Dermis microvascular lymphatic vessel endothelial cell (primary cell): ENCODE measurements at regions not wholly inside any gene's neighbourhood (a gene's known extent, or its start where the extent isn't known, plus 50 kb on each side); places are given as distances from the start of the nearest gene placed in this dataset.

ENCODE experiments used
- DNase-seq, 2 donors: peaks; one replicate each; pipeline versions ENCODE4 v3.0.0 to v3.0.0-alpha.2; 2010; ENCODE audit warnings: low read depth in 2 of 2

GRCh38 chr16:79336437-79337229, 263.9 kb downstream of the MAF start:
- no peak for DNase-seq

DNA sequence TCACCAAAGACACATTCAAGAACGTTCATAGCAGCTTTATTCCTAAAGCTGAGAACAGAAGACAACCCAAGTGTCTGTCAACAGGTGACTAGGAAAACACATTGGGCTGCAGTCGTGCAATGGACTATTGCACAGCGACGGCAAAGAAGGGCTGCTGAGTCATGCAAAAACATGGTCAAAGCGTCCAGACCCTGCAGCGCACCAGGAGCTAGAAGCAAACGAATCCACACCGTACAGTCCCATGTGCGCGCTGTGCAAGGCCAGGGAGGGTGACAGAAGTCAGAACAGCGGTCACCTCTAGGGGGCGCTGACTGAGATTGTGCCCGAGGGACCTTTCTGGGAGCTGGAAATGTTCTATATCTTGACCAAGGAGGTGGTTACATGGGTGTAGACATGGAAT, 266.4 kb downstream of the MAF start:
- no peak for DNase-seq

GRCh38 chr16:79331066-79331465, 269.5 kb downstream of the MAF start:
- no peak for DNase-seq

DNA sequence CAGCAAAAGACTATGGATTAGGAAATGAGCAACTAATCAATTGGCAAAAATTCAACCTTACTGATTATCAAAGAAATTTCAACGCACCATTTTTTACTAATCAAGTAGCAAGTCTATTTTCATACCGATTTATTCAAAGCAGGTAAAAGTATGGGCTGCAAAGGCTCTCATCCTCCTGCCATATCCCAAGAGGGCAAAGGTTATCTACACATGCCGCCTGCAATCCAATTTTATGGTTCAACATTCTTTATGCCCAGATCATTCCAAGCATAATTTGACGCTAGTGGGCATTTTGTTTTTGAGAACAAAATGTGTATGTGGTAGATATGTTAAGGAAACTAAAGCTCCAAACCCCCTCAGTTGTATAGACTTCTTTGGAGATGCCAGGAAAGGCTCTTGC, 270.6 kb downstream of the MAF start:
- no peak for DNase-seq

DNA sequence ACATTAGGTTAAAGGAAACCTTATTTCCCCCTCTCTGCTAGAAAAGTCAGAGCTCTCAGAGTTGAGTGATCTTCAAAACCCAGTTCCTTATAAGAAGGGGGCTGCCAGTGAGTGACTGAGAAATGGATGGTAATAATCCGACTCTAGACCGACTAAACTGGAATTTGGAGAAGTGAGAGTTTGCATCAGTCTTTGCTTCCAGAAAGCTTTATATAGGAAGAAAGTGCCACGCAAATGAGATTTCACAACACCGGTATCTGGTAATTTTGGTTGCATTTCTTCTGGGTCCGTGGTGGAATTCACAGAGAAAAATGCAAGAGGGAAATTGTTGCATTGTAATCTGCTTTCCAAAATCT, 271.4 kb downstream of the MAF start:
- DNase-seq = no peak

- DNase-seq = no peak
Measured at GRCh38 chr16:79328402-79329165, 272.0 kb downstream of the MAF start.

DNA sequence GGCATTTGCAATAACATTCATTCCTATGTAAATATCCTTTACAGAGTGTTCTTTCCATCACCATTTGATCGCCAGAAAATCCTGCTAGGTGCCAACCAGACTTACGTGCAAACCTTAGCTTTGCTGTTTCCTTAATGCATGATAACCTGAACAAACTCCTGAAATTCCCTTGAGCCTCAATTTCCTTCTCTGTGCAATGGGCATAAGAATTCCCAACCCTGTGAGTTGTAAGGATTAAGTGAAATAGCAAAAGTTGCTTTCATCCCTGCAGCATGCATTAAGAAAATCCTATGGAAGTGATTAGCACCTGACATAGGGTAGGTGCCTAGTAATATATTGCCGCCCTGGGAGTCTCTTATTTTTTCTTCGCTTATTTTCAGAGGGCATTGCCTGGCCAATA, 272.7 kb downstream of the MAF start:
- DNase-seq = no peak

- DNase-seq = no peak
Measured at GRCh38 chr16:79326549-79326948, 274.0 kb downstream of the MAF start.

GRCh38 chr16:79325226-79325945, 275.2 kb downstream of the MAF start:
- DNase-seq = no peak

- DNase-seq = no peak
Measured at GRCh38 chr16:79320956-79321355, 279.6 kb downstream of the MAF start.

DNA sequence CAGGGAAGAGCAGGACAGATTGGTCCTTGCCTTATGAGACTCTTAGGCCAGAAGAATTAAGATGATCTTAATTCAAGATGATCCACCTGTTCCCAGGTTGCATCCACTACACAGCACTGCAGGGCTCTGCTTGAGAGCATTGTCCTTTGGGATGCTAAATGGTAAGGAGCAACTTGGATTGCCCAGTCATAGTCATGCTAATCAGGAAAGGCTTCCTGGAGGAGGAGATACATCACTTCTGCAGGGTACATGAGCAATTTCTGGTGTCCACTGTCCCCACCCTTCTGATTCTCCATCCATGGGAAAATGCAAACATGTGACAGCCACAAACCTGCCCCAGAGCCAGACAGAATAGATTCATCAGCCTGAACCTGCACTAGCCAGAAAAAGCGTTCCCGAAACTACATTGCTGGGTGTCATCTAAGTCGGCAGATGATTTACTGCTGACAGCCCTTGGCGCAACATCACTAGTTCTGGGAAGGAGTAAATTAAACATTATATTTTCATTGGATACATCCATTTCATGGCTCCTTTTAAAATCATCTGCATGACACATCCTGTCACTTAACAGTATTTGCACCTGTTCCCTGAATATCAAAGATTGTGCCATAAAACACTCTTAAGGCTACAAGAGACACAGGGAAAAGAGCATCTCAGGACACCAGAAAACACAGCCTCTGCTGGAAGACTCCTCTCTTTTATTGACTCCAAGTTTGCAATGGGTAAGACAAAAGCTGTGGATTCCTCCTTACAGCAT, 282.2 kb downstream of the MAF start:
- no peak for DNase-seq

DNA sequence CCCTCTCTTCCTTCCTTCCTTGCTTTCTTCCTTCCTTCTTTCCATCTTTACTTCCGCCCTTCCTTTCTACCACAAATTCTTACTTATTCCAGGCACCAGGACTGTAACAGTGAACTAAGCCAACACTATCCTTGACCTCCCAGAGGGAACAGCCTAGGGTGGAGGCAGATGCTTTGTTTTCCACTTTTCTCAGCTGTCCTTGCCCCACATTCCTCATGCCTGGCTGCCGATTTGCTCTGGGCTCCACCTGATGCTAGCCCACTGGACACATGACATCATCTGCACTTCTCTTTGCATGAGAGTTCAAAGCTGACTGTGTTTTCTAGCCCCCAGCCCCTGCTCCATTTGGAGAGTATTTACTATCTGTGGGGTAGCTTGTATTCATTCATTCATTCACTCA, 283.0 kb downstream of the MAF start:
- no peak for DNase-seq

DNA sequence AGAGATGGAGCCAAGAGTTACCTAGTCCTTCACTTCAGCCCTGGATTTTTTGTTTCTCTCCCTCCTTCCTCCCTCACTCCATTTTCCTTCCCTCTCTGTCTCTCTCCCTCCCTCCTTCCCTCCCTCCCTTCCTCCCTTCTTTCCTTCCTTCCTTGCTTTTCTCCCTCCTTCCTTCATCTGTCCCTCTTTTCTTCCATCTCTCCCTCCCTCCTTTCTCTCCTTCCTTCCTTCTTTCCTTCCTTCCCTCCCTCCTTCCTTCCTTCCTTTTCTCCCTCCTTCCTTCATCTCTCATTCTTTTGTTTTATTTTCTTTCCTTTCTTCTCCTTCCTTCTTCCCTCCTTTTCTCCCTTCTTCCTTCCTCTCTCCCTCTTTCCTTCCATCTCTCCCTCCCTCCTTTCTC, 283.5 kb downstream of the MAF start:
- DNase-seq = no peak

GRCh38 chr16:79316004-79316458, 284.5 kb downstream of the MAF start:
- no peak for DNase-seq

DNA sequence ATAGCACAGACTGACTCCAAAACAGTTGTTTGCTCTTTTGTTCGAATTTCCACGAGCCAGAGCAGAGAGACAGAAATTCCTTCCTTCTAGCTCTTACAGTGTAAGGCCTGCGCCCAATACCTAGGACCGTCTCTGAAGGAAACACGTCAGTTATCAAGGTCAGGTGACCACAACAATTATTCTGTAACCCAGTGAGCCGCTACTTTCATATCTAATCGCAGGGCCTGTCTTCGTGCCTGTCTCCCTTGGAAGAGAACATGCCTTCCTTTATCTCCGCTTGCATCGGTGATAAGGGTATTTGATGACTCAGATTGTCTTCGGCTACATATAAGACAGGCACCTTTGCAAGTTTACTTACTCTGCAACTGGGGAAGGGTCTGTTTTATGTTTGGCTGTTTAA, 288.0 kb downstream of the MAF start:
- DNase-seq = no peak

DNA sequence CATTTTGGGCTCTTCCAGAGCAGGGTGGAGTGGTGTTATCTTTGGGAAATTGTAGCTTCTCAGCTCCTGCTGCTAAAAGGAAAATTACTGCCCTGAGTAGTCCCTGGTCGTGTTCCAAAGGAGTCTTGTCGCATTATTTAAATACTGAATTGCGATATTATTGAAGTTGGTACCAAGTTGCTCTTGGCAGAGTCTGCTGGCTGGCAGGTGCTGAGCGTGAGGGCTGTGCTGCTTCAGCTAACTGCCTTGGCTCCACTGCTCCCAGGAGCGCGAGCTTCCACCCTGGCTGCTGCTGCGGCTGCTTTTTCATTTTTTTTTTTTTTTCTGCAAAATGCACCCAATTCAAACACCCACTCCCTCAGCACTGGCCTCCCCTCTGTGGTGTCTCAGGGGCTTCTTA, 289.8 kb downstream of the MAF start:
- DNase-seq = no peak

DNA sequence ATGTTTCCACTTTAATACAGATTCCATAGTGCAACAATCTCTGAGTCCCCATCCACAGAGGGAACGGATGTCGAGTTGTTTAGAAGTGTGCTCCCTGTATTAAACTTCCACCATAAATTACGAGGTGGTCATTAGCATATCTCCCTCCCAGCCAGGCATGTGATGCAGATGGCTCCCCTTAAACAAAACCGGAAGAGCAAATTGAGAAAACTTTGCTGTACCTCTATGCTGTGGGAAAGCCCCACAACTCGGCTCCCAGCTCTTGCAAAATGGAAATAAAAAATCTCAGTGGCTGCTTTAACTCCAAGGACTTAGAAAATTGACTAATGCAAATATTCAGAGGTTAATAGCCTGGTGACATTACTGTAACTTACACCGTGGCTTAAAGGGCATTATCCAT, 290.9 kb downstream of the MAF start:
- no peak for DNase-seq

GRCh38 chr16:79307214-79307613, 293.3 kb downstream of the MAF start:
- DNase-seq = no peak

GRCh38 chr16:79305074-79305473, 295.5 kb downstream of the MAF start:
- DNase-seq = no peak

DNA sequence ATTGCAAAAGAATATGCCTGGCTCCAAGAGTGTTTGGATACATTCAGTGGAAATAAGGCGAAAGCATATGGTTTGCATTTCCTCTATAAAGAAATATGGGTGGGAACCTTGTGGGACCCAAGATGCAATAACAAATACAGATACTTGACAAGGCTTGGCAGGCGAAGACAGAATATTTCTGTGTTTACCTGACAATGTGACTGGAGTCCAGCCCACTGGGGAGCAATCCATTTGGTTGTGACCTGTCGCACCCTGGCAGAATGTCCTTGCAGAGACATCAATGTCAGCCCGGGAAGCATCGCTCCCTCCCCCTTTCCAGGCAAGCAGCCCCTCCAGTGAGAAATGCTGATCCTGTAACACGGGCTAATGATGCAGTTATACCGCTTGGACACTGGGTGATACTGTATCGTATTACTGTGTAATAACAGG, 296.6 kb downstream of the MAF start:
- no peak for DNase-seq

DNA sequence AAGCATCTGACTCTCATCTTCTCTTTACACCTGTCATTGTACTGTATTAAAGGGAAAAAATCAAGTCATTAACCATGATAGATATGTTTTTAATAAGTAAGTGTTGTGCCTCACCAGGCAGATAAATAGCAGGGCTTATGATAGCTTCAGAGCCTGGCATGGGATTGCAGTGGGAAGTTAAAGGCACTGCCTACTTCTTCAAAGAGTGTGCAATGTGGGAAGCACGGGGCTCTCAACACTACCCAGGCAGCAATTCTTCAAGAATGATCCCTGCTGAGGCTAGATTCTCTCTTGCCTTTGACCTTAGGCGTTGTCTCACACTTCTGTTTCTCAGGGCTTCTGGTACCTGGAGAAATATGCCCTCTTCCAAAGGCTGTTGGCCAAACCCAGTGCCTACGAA, 297.3 kb downstream of the MAF start:
- DNase-seq = no peak

DNA sequence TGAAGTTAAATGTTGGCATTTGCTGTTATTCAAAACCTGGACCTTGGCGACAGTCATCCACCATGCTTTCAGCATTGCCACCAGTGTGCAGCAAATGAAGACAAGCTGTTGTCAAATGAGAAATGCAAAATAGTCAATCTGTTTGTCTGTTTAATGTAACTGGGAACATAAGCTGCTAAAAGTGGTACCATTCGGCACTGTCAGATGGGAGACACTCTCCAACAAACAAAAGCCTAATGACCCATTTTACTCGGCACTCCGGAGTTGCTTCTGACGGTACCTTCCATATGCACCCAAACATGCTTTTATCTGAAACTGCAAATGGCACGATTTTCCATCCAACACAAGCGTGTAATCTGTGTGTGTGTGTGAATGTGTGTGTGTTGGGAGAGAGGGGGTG, 297.8 kb downstream of the MAF start:
- no peak for DNase-seq
